ENCODE measurements at regions not wholly inside any gene's neighbourhood (a gene's known extent, or its start where the extent isn't known, plus 50 kb on each side); places are given as distances from the start of the nearest gene placed in this dataset.

- H3K27ac Mint-ChIP-seq (ENCODE audit: unreplicated experiment) = no peak overlapping the region
- peaks cover 3% of the 10 kb centered on the region for H3K27me3 Mint-ChIP-seq (ENCODE audit: unreplicated experiment)
- H3K36me3 Mint-ChIP-seq (ENCODE audit: unreplicated experiment) = no peaks in the 10 kb centered on the region
- peaks cover 8% of the 10 kb centered on the region for H3K9me3 Mint-ChIP-seq (ENCODE audit: unreplicated experiment)
- TF ChIP-seq, protein P1, sequence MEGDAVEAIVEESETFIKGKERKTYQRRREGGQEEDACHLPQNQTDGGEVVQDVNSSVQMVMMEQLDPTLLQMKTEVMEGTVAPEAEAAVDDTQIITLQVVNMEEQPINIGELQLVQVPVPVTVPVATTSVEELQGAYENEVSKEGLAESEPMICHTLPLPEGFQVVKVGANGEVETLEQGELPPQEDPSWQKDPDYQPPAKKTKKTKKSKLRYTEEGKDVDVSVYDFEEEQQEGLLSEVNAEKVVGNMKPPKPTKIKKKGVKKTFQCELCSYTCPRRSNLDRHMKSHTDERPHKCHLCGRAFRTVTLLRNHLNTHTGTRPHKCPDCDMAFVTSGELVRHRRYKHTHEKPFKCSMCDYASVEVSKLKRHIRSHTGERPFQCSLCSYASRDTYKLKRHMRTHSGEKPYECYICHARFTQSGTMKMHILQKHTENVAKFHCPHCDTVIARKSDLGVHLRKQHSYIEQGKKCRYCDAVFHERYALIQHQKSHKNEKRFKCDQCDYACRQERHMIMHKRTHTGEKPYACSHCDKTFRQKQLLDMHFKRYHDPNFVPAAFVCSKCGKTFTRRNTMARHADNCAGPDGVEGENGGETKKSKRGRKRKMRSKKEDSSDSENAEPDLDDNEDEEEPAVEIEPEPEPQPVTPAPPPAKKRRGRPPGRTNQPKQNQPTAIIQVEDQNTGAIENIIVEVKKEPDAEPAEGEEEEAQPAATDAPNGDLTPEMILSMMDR (IDR thresholded peaks at IDR 0.05; ENCODE audit: partially characterized antibody, unreplicated experiment) = no peak
- DNase-seq = no peak
- no peak overlapping the region for H3K4me3 Mint-ChIP-seq (ENCODE audit: unreplicated experiment)
- peaks cover 18% of the 10 kb centered on the region for H3K4me1 Mint-ChIP-seq (ENCODE audit: low read depth, unreplicated experiment)
Measured at GRCh38 chr2:128503399-128504245, 185.0 kb upstream of the HS6ST1 start.

- H3K9me3 Mint-ChIP-seq (ENCODE audit: unreplicated experiment) = peaks cover 7% of the 10 kb centered on the region
- DNase-seq = no peak
- H3K27ac Mint-ChIP-seq (ENCODE audit: unreplicated experiment) = peak overlapping the region; percentile 75
- peak overlapping the region; percentile 35 for H3K4me3 Mint-ChIP-seq (ENCODE audit: unreplicated experiment)
- no peaks in the 10 kb centered on the region for H3K36me3 Mint-ChIP-seq (ENCODE audit: unreplicated experiment)
- TF ChIP-seq, protein P1 (IDR thresholded peaks at IDR 0.05; ENCODE audit: partially characterized antibody, unreplicated experiment) = no peak
- H3K4me1 Mint-ChIP-seq (ENCODE audit: low read depth, unreplicated experiment) = peaks cover 18% of the 10 kb centered on the region
- H3K27me3 Mint-ChIP-seq (ENCODE audit: unreplicated experiment) = peaks cover 3% of the 10 kb centered on the region
Measured at GRCh38 chr2:128504246-128505149, 185.8 kb upstream of the HS6ST1 start.

DNA sequence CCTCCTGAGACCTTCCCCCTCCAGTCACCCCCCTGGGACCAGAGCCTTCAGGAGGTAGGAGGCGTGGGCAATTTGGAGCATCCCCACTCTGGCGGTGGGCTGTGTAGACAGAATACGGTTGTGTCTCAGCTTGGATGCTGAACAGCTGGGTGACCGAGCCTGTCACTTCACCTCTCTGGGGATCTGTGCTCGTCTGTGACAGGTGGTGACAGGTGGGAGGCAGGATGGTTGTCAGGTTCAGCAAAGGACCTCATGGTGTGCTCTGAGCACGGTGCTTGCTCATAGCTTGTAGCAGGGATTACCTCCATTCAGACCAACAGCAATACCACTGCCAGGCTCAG is 186.5 kb upstream of the HS6ST1 start:
- TF ChIP-seq, protein P1 (IDR thresholded peaks at IDR 0.05; ENCODE audit: partially characterized antibody, unreplicated experiment) = no peak
- Mint-ChIP-seq H3K4me3 (ENCODE audit: unreplicated experiment) (peak overlapping the region; percentile 35), H3K9me3 (ENCODE audit: unreplicated experiment) (peaks cover 7% of the 10 kb centered on the region), H3K27me3 (ENCODE audit: unreplicated experiment) (peaks cover 3% of the 10 kb centered on the region), H3K36me3 (ENCODE audit: unreplicated experiment) (no peaks in the 10 kb centered on the region), H3K27ac (ENCODE audit: unreplicated experiment) (peak overlapping the region; percentile 75), H3K4me1 (ENCODE audit: low read depth, unreplicated experiment) (peaks cover 18% of the 10 kb centered on the region)
- peak; percentile 49 for DNase-seq

- H3K36me3 Mint-ChIP-seq (ENCODE audit: unreplicated experiment) = no peaks in the 10 kb centered on the region
- H3K4me1 Mint-ChIP-seq (ENCODE audit: low read depth, unreplicated experiment) = peaks cover 18% of the 10 kb centered on the region
Measured at GRCh38 chr2:128505575-128506526, 187.2 kb upstream of the HS6ST1 start.

More at GRCh38 chr2:128505575-128506526, 187.2 kb upstream of the HS6ST1 start:
- DNase-seq = no peak
- Mint-ChIP-seq H3K9me3 (ENCODE audit: unreplicated experiment) (peaks cover 7% of the 10 kb centered on the region), H3K4me3 (ENCODE audit: unreplicated experiment) (peak overlapping the region; percentile 43), H3K27me3 (ENCODE audit: unreplicated experiment) (peaks cover 3% of the 10 kb centered on the region), H3K27ac (ENCODE audit: unreplicated experiment) (no peak overlapping the region)
- TF ChIP-seq, protein P1 (IDR thresholded peaks at IDR 0.05; ENCODE audit: partially characterized antibody, unreplicated experiment) = no peak

Data from glutamatergic neuron (in vitro differentiated cells).